GM12878 (cell line): ENCODE measurements at regions not wholly inside any gene's neighbourhood (a gene's known extent, or its start where the extent isn't known, plus 50 kb on each side); places are given as distances from the start of the nearest gene placed in this dataset.

ENCODE experiments used
- ATAC-seq: fragments of 200-7000 bp; cut with Tn5 transposase; 3 replicates; pipeline ENCODE4 v1.9.1; 2020; ENCODE audit warnings: mild to moderate bottlenecking, moderate library complexity
- BruUV-seq: library from RNA; stranded (reverse); fragments of 400-500 nt; replicated peaks from 2 replicates; lab custom pipeline; 2021; lab: Mats Ljungman, UMichigan
- CTCF ChIA-PET: fragments of 300-600 bp; sonication (Branson Sonifier 250); formaldehyde crosslinking; extraction: SDS; loops from one replicate; lab custom pipeline; 2021; ENCODE audit warnings: inconsistent platforms; lab: Yijun Ruan, JAX
- POLR2A ChIA-PET: fragments of 350-600 bp; formaldehyde crosslinking; extraction: SDS; loops from one replicate; lab custom pipeline; 2021; ENCODE audit warnings: inconsistent platforms; lab: Charles Lee
- RAD21 ChIA-PET: fragments of 300-600 bp; sonication (Branson Sonifier 250); formaldehyde crosslinking; loops from one replicate; lab custom pipeline; 2023; ENCODE audit warnings: antibody characterized with exemption; ENCODE audit not compliant: unreplicated experiment; lab: Charles Lee
- SMC1A ChIA-PET: fragments of 300-600 bp; sonication (Branson Sonifier 250); formaldehyde crosslinking; loops from one replicate; lab custom pipeline; 2023; ENCODE audit not compliant: unreplicated experiment, uncharacterized antibody; lab: Charles Lee
- DNase-seq: peaks from one replicate; pipeline ENCODE4 v3.0.0-alpha.2; 2011; ENCODE audit warnings: low read depth, low spot score
- FAIRE-seq: peaks from 3 replicates; lab custom pipeline; 2011; peaks lifted over from hg19 to GRCh38; lab: Jason Lieb, UNC
- H2AFZ ChIP-seq: 2 replicates; pipeline ENCODE4 v1.6.0; 2011; ENCODE audit warnings: low read depth, low read length, control low read depth; ENCODE audit not compliant: control insufficient read depth
- H3K27ac ChIP-seq: 2 replicates; pipeline ENCODE4 v1.5.1; 2011; ENCODE audit warnings: control low read depth; ENCODE audit not compliant: control insufficient read depth, insufficient read depth
- H3K27me3 ChIP-seq, 2 experiments: replicated peaks in 1 of 2; 2 replicates each; pipeline versions ENCODE4 v1.6.0 to v1.6.1; 2011; ENCODE audit warnings: low read length in 1 of 2; ENCODE audit not compliant: control insufficient read depth in 2 of 2, insufficient read depth in 2 of 2
- H3K36me3 ChIP-seq, 2 experiments: 2 replicates each; pipeline ENCODE4 v1.5.1; 2011; ENCODE audit warnings: low read length in 1 of 2; ENCODE audit not compliant: control insufficient read depth in 2 of 2, insufficient read depth in 2 of 2
- H3K4me1 ChIP-seq: 2 replicates; pipeline ENCODE4 v1.6.1; 2011; ENCODE audit warnings: mild to moderate bottlenecking, low read length, moderate library complexity, mixed read lengths; ENCODE audit not compliant: control insufficient read depth, insufficient read depth
- H3K4me2 ChIP-seq: 2 replicates; pipeline ENCODE4 v1.6.0; 2011; ENCODE audit warnings: control low read depth; ENCODE audit not compliant: control insufficient read depth, insufficient read depth
- H3K4me3 ChIP-seq: fragments of 200-600 bp; sonication (generic); 2 replicates; pipeline ENCODE4 v1.5.1; 2016
- H3K79me2 ChIP-seq: 2 replicates; pipeline ENCODE4 v1.6.0; 2011; ENCODE audit warnings: low read length; ENCODE audit not compliant: control insufficient read depth, insufficient read depth
- H3K9ac ChIP-seq: 2 replicates; pipeline ENCODE4 v1.8.0; 2011; ENCODE audit warnings: low read length, control low read depth, mixed read lengths; ENCODE audit not compliant: control insufficient read depth, insufficient read depth
- H3K9me3 ChIP-seq: replicated peaks from 3 replicates; pipeline ENCODE4 v1.5.1; 2011; ENCODE audit warnings: mild to moderate bottlenecking, low read length; ENCODE audit not compliant: control insufficient read depth, insufficient read depth
- H4K20me1 ChIP-seq: 2 replicates; pipeline ENCODE4 v1.6.0; 2011; ENCODE audit not compliant: control insufficient read depth, insufficient read depth
- ASH2L ChIP-seq: fragments of 300-600, 200-600 bp; sonication (generic); IDR thresholded peaks from 2 replicates; pipeline ENCODE4 v1.6.1; 2017; ENCODE audit warnings: low read depth, mild to moderate bottlenecking, borderline replicate concordance
- FOXK2 ChIP-seq: fragments of 450-650 bp; IDR thresholded peaks from 2 replicates; pipeline ENCODE4 v1.6.1; 2017; ENCODE audit warnings: mild to moderate bottlenecking, moderate library complexity
- FOXM1 ChIP-seq: IDR thresholded peaks from 2 replicates; pipeline ENCODE4 v1.6.1; 2012; ENCODE audit warnings: low read depth, mild to moderate bottlenecking, inconsistent platforms, low read length, moderate library complexity
- HSF1 ChIP-seq: fragments of 150-350 bp; IDR thresholded peaks from 2 replicates; pipeline ENCODE4 v1.6.1; 2014; ENCODE audit warnings: mild to moderate bottlenecking, low read depth, low read length
- IKZF1 ChIP-seq: fragments of 450-650 bp; conservative IDR thresholded peaks from 2 replicates; pipeline ENCODE4 v1.6.1; 2017; ENCODE audit warnings: antibody characterized with exemption, mild to moderate bottlenecking
- KAT2A ChIP-seq: conservative IDR thresholded peaks from 2 replicates; pipeline ENCODE4 v1.6.1; 2011; ENCODE audit warnings: low read depth, low read length; ENCODE audit not compliant: control insufficient read depth
- NR2F1 ChIP-seq: fragments of 450-650 bp; conservative IDR thresholded peaks from 2 replicates; pipeline ENCODE4 v1.6.1; 2017; ENCODE audit warnings: mild to moderate bottlenecking
- RAD21 ChIP-seq: IDR thresholded peaks from 2 replicates; pipeline ENCODE4 v1.6.1; 2011; ENCODE audit warnings: mild to moderate bottlenecking, low read depth, low read length, moderate library complexity; ENCODE audit not compliant: insufficient read depth
- SMAD5 ChIP-seq: IDR thresholded peaks from 2 replicates; pipeline ENCODE4 v1.6.1; 2016; ENCODE audit warnings: antibody characterized with exemption, low read depth
- SREBF2 ChIP-seq: IDR thresholded peaks from 2 replicates; pipeline ENCODE4 v1.6.1; 2012; ENCODE audit warnings: mild to moderate bottlenecking, low read length
- SUZ12 ChIP-seq: fragments of 200-600 bp; sonication (generic); IDR thresholded peaks from one replicate; pipeline ENCODE4 v1.6.1; 2018; ENCODE audit warnings: antibody characterized with exemption, mild to moderate bottlenecking; ENCODE audit not compliant: unreplicated experiment
- WGBS: methylation state at CpG from one replicate; pipeline ENCODE4 v1.1.6; 2016; ENCODE audit warnings: low lambda C conversion rate; ENCODE audit not compliant: insufficient replicate concordance, insufficient coverage; ENCODE audit errors: missing lambda C conversion rate; 5-methylcytosine and 5-hydroxymethylcytosine counted together
- in situ Hi-C: fragments of 300-500 bp; cut with MboI; formaldehyde crosslinking; loops from 9 replicates; pipeline ENCODE4 v1.14.3; 2018; ENCODE audit warnings: mixed read lengths
- intact Hi-C: fragments of 100-400 bp; cut with micrococcal nuclease; formaldehyde crosslinking; loops from one replicate; pipeline ENCODE4 v1.14.2; 2022; ENCODE audit not compliant: unreplicated experiment

DNA sequence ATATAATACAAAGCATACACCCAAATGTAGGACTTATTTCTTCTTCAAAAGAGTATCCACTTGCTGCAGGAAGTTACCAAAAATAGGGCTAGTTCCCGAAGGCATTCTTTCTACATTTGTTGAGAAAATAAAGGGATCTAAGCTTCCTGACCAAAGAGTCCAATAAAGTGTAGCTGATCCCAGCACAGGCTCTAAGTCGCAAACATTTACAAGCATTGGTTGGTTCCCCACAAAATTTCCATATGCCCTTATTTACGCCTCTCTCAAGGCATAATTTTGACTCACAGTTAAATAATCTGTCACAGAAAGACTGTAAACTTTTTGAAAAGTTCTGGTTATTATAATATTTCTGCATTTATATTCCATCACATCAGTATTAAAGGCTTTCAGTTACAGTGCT, 1520.1 kb upstream of the ZEB2 start:
- no peaks in the 10 kb centered on the region for H3K79me2 ChIP-seq
- no peak overlapping the region for H3K27ac ChIP-seq
- H3K4me3 ChIP-seq: no peak overlapping the region
- H3K9ac ChIP-seq: no peak overlapping the region
- DNase-seq: no peak
- RAD21 ChIA-PET: no interaction called here
- TF ChIP-seq FOXK2: no peak
- TF ChIP-seq IKZF1: no peak
- no peak for TF ChIP-seq NR2F1
- TF ChIP-seq SUZ12: no peak
- no peak for TF ChIP-seq KAT2A
- no peak for TF ChIP-seq SREBF2
- no peak for TF ChIP-seq RAD21
- TF ChIP-seq ASH2L: no peak
- no peak for TF ChIP-seq HSF1
- TF ChIP-seq SMAD5: no peak
- no peak for TF ChIP-seq FOXM1
- no peak overlapping the region for H2AFZ ChIP-seq
- H3K27me3 ChIP-seq: no peaks in the 10 kb centered on the region
- no peaks in the 10 kb centered on the region for H4K20me1 ChIP-seq
- intact Hi-C loops (loop anchor here (10.0 kb wide), 1 partner anchor 275 kb away; no protein-coding TSS in a partner anchor), in situ Hi-C loops (no loop called here)
- 23% methylated on average over 3 of the region's 3 CpGs for WGBS
- CTCF ChIA-PET: no interaction called here
- H3K4me1 ChIP-seq: no peaks in the 10 kb centered on the region
- no peak for ATAC-seq
- no TSS peak for BruUV-seq
- POLR2A ChIA-PET: no interaction called here
- no peak overlapping the region for H3K4me2 ChIP-seq
- SMC1A ChIA-PET: no interaction called here
- no peaks in the 10 kb centered on the region for H3K36me3 ChIP-seq
- no peak for FAIRE-seq
- no peaks in the 10 kb centered on the region for H3K9me3 ChIP-seq
